ENCODE measurements at regions not wholly inside any gene's neighbourhood (a gene's known extent, or its start where the extent isn't known, plus 50 kb on each side); places are given as distances from the start of the nearest gene placed in this dataset.

- no peaks in the 10 kb centered on the region for H3K79me2 ChIP-seq (replicated peaks; ENCODE audit: insufficient read depth, low read length)
Observed at GRCh38 chr5:88955403-88955802, 72.4 kb upstream of the MEF2C start.

GRCh38 chr5:88954511-88954910, 71.5 kb upstream of the MEF2C start:
- no peaks in the 10 kb centered on the region for H3K79me2 ChIP-seq (replicated peaks; ENCODE audit: insufficient read depth, low read length)
- no peak for TF ChIP-seq SMC3 (conservative IDR thresholded peaks at IDR 0.05; ENCODE audit: poor library complexity)
- no peak for TF ChIP-seq CTCF (IDR thresholded peaks at IDR 0.05; ENCODE audit: poor library complexity, severe bottlenecking)

More at GRCh38 chr5:88955403-88955802, 72.4 kb upstream of the MEF2C start:
- Histone ChIP-seq H2AFZ (ENCODE audit: low read depth, low read length) (no peak overlapping the region), H3K4me2 (ENCODE audit: low read length) (no peak overlapping the region), H3K9me2 (ENCODE audit: insufficient read depth, low read length) (no peaks in the 10 kb centered on the region), H3K27me3 (ENCODE audit: insufficient read depth, low read depth, low read length) (no peaks in the 10 kb centered on the region), H3K4me3 (ENCODE audit: low read length) (no peak overlapping the region), H3F3A (ENCODE audit: insufficient read depth, low read length, poor library complexity, severe bottlenecking) (no peaks in the 10 kb centered on the region), H4K20me1 (ENCODE audit: insufficient read depth) (no peaks in the 10 kb centered on the region), H3K9me3 (ENCODE audit: low read length) (no peaks in the 10 kb centered on the region), H3K27ac (ENCODE audit: low read length) (no peak overlapping the region), H3K36me3 (ENCODE audit: insufficient read depth, low read length) (no peaks in the 10 kb centered on the region), H3K9ac (ENCODE audit: low read length) (no peak overlapping the region)
- TF ChIP-seq MXI1 (conservative IDR thresholded peaks at IDR 0.05; ENCODE audit: poor library complexity, severe bottlenecking), result no peak
- no peak for TF ChIP-seq REST (IDR thresholded peaks at IDR 0.05; ENCODE audit: borderline replicate concordance)
- no peak for TF ChIP-seq TAF1 (IDR thresholded peaks at IDR 0.05; ENCODE audit: low read depth)
- no peak for TF ChIP-seq EP300 (conservative IDR thresholded peaks at IDR 0.05; ENCODE audit: poor library complexity, severe bottlenecking)
- TF ChIP-seq CTCF (IDR thresholded peaks at IDR 0.05; ENCODE audit: poor library complexity, severe bottlenecking), result no peak
- TF ChIP-seq SMC3 (conservative IDR thresholded peaks at IDR 0.05; ENCODE audit: poor library complexity), result no peak
- TF ChIP-seq RAD21 (conservative IDR thresholded peaks at IDR 0.05), result no peak
- TF ChIP-seq EZH2 (IDR thresholded peaks at IDR 0.05; ENCODE audit: borderline replicate concordance, insufficient read depth, low read length, poor library complexity, severe bottlenecking), result no peak
- no peak for TF ChIP-seq POLR2AphosphoS5 (IDR thresholded peaks at IDR 0.05)

More at GRCh38 chr5:88954511-88954910, 71.5 kb upstream of the MEF2C start:
- Histone ChIP-seq H3K4me2 (ENCODE audit: low read length) (no peak overlapping the region), H3K9ac (ENCODE audit: low read length) (no peak overlapping the region), H3F3A (ENCODE audit: insufficient read depth, low read length, poor library complexity, severe bottlenecking) (no peaks in the 10 kb centered on the region), H4K20me1 (ENCODE audit: insufficient read depth) (no peaks in the 10 kb centered on the region), H3K27ac (ENCODE audit: low read length) (no peak overlapping the region), H3K27me3 (ENCODE audit: insufficient read depth, low read depth, low read length) (no peaks in the 10 kb centered on the region), H3K9me3 (ENCODE audit: low read length) (no peaks in the 10 kb centered on the region), H3K9me2 (ENCODE audit: insufficient read depth, low read length) (no peaks in the 10 kb centered on the region), H3K4me3 (ENCODE audit: low read length) (no peak overlapping the region), H3K36me3 (ENCODE audit: insufficient read depth, low read length) (no peaks in the 10 kb centered on the region), H2AFZ (ENCODE audit: low read depth, low read length) (no peak overlapping the region)

Measured in neural cell (in vitro differentiated cells).